Neutrophil (primary cell): ENCODE measurements at regions not wholly inside any gene's neighbourhood (a gene's known extent, or its start where the extent isn't known, plus 50 kb on each side); places are given as distances from the start of the nearest gene placed in this dataset.

Experiments used
- H3K27ac ChIP-seq: fragments of 200-600 bp; sonication (generic); 2 replicates; pipeline ENCODE4 v1.5.1; 2016; ENCODE audit warnings: mild to moderate bottlenecking, moderate library complexity
- H3K27me3 ChIP-seq: fragments of 200-600 bp; sonication (generic); 2 replicates; pipeline ENCODE4 v1.6.0; 2016; ENCODE audit warnings: mild to moderate bottlenecking
- H3K36me3 ChIP-seq: fragments of 200-600 bp; sonication (generic); 2 replicates; pipeline ENCODE4 v1.5.1; 2017
- H3K4me1 ChIP-seq, 2 experiments: fragments of 200-600 bp in 1 of 2; sonication (generic) in 1 of 2; 1 replicate in 1 of 2; 2 replicates in 1 of 2; pipeline versions ENCODE4 v1.5.1 to v1.6.1; 2013 to 2016; ENCODE audit warnings: low read depth in 1 of 2, low read length in 1 of 2, mild to moderate bottlenecking in 1 of 2, moderate library complexity in 1 of 2; ENCODE audit not compliant: control insufficient read depth in 1 of 2, insufficient read depth in 1 of 2
- H3K4me3 ChIP-seq, 2 experiments: fragments of 200-600 bp in 1 of 2; sonication (generic) in 1 of 2; 1 replicate in 1 of 2; 2 replicates in 1 of 2; pipeline ENCODE4 v1.5.1; 2013 to 2016; ENCODE audit warnings: low read depth in 1 of 2, low read length in 1 of 2, mild to moderate bottlenecking in 1 of 2, moderate library complexity in 1 of 2
- H3K9me3 ChIP-seq: fragments of 200-600 bp; sonication (generic); 2 replicates; pipeline ENCODE4 v1.5.1; 2016
- CTCF ChIP-seq: fragments of 200-600 bp; sonication (generic); IDR thresholded peaks from 2 replicates; pipeline ENCODE4 v1.5.1; 2016; ENCODE audit warnings: antibody characterized with exemption

- no peaks in the 10 kb centered on the region for H3K27me3 ChIP-seq
These were observed 103.1 kb downstream of the TLE3 start for GRCh38 chr15:69994429-69995205.

GRCh38 chr15:69996321-69997160 is 101.2 kb downstream of the TLE3 start:
- peaks cover 0 to 3% of the 10 kb centered on the region in 2 experiments for H3K4me1 ChIP-seq
- no peaks in the 10 kb centered on the region for H3K27me3 ChIP-seq
- H3K27ac ChIP-seq = no peak overlapping the region

More at GRCh38 chr15:69994429-69995205, 103.1 kb downstream of the TLE3 start:
- Histone ChIP-seq H3K27ac (no peak overlapping the region), H3K9me3 (no peaks in the 10 kb centered on the region), H3K36me3 (no peaks in the 10 kb centered on the region), H3K4me1 (peaks cover 0 to 3% of the 10 kb centered on the region in 2 experiments), H3K4me3 (no peak overlapping the region)
- TF ChIP-seq CTCF = no peak

DNA sequence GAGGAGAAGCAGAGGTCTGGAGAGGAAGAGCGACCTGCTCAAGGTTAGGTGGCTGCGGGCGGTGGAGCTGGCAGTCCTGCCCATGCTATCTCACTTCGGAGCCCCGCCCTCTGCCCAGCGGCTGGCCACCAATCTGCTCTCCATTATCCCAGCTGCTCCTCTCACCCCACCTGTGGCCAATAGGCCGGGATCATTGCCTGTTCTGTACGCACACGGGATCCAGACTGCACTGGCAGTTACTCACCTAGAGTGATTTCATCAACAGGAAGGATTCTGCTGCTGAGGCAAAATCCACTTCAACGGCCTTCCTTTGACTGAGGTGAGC is 100.6 kb downstream of the TLE3 start:
- Histone ChIP-seq H3K4me1 (peaks cover 0 to 3% of the 10 kb centered on the region in 2 experiments), H3K36me3 (no peaks in the 10 kb centered on the region), H3K27ac (no peak overlapping the region), H3K9me3 (no peaks in the 10 kb centered on the region), H3K4me3 (no peak overlapping the region), H3K27me3 (no peaks in the 10 kb centered on the region)
- TF ChIP-seq CTCF = no peak

More at GRCh38 chr15:69996321-69997160, 101.2 kb downstream of the TLE3 start:
- H3K4me3 ChIP-seq = no peak overlapping the region
- no peaks in the 10 kb centered on the region for H3K9me3 ChIP-seq
- TF ChIP-seq CTCF = no peak
- no peaks in the 10 kb centered on the region for H3K36me3 ChIP-seq
